SIG-M5 treated with dmso at 0.1 percent for 504 hours (cell line): ENCODE measurements at regions not wholly inside any gene's neighbourhood (a gene's known extent, or its start where the extent isn't known, plus 50 kb on each side); places are given as distances from the start of the nearest gene placed in this dataset.
"Not testable (repeated sequence)": the region's sequence is repeated elsewhere in the genome, so short reads cannot be mapped to it uniquely, and the experiment has no call there.

ENCODE experiments used
- DNase-seq: peaks from one replicate; lab custom pipeline; 2025; ENCODE audit not compliant: unreplicated experiment; lab: John Stamatoyannopoulos, UW

GRCh38 chr1:191700922-191701321 is 457.3 kb upstream of the RGS18 start:
- DNase-seq: no peak

- peak; percentile 7 for DNase-seq
Measured at GRCh38 chr1:191702124-191702523, 456.1 kb upstream of the RGS18 start.

DNA sequence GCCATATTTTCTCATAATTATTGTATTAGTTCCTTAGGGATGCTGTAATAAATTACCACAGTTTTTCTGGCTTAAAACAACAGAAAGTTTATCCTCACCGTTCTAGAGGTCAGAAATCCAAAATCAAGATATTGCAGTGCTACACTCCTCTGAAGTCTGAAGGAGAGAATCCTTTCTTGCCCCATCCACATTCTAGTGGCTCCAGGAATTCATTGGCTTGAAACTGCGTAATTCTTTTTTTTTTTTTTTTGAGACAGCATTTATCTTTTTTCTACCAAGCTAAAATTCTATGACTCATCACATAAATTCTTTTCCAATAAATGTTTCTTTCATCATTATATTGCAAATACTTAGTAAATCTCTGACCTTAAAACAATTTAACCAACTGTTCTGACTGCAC is 451.0 kb upstream of the RGS18 start:
- DNase-seq: no peak

DNA sequence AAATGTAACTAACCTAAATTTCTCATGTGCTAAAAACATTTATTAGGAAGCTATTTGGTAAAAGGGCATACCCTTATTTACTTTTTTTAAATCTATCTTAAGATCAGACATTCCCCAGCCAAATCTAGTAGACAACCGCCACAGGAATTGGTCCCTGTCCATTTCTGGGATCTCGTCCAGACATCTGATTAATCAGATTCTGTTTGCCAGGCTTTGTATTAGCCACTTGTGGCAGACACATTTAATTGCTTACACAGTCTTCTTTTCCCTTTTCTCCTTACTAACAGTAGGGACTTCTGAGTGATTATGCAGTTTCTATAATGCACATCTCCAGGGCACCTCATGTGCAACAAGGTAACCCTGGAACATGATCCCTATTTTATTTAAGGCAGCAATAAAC is 449.0 kb upstream of the RGS18 start:
- DNase-seq: no peak

- no peak for DNase-seq
Measured at GRCh38 chr1:191711961-191712360, 446.3 kb upstream of the RGS18 start.

GRCh38 chr1:191714845-191715244 is 443.4 kb upstream of the RGS18 start:
- DNase-seq: no peak

DNA sequence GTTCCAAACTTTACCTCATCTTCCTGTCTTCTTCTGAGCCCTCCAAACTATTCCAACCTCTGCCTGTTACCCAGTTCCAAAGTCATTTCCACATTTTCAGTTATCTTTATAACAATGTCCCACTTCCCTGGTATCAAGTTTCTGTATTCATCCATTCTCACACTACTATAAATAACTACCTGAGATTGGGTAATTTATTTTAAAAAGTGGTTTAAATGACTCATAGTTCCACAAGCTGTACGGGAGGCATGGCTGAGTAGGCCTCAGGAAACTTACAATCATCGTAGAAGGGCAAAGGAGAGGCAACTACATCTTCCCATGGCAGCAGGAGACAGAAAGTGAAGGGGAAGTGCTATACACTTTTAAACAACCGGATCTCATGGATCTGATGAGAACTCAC is 428.5 kb upstream of the RGS18 start:
- no peak for DNase-seq

GRCh38 chr1:191731608-191732302 is 426.5 kb upstream of the RGS18 start:
- DNase-seq: not testable (repeated sequence)

DNA sequence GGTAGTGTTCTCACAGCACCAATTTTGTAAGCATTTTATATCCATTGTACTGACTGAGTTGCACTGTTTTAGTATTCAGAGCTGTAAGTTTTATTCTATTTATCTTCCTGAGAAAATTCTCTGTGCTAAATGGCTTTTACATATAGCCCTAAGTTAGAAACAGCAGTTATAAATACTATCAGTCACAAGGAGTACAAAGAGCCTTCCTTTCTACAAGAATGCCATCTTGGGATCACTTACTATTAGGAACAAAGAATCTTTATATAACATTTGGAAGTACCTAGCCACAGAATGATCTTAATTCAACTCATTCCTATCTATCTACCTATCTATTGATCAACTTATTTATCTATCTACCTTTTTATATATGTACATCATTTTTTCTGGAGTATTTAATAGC is 423.9 kb upstream of the RGS18 start:
- no peak for DNase-seq

DNA sequence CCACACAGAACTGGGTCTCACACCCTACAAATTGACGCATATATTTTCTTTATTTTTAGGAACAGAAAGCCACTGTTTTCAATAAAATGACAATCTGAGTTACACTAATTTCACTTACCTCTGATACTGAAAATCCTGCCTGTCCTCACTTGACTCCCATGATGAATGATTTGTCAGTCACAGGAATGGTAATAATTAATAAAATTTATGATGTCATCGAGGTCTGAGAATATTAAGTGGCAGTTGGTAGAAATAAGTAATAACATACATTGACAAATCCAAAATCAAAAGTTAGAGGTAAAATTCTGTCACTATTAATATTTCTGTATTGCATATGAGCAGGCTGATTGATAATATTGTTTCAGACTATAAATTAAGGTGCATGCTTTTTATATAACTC is 418.7 kb upstream of the RGS18 start:
- DNase-seq: no peak

DNA sequence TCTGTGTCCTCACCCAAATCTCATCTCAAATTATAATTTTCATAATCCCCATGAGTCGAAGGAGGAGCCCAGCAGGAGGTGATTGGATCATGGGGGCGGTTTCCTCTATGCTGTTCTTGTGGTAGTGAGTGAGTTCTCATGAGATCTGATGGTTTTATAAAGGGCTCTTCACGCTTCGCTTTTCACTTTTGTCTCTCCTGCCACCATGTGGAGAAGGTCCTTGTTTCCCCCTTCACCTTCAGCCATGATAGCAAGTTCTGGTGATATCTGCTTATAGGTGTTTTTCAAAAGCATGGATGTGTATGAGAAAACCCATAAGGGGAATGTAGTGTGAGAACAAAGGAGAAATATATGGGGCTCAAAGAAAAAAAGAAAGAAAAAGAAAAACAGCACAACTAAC is 405.9 kb upstream of the RGS18 start:
- DNase-seq: no peak

- no peak for DNase-seq
Measured at GRCh38 chr1:191760016-191760415, 398.2 kb upstream of the RGS18 start.

DNA sequence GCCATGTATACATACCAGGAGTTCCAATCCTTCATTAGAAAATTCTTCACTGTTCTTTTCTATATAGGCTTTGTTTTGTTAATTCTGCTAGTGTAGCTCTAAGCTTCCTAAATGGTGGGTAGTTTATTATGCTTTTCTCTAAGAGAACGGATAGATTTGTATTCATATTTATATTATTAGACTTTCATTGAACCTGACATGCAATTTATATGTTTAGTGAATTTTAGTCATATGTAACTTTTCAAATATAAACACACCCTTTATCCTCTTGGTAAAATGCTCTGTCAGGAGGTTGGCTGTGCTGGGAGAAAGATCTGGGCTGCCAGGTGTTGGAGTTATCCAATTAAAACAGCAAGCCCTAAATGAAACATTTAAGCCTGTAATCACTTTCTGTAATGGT is 369.7 kb upstream of the RGS18 start:
- no peak for DNase-seq

DNA sequence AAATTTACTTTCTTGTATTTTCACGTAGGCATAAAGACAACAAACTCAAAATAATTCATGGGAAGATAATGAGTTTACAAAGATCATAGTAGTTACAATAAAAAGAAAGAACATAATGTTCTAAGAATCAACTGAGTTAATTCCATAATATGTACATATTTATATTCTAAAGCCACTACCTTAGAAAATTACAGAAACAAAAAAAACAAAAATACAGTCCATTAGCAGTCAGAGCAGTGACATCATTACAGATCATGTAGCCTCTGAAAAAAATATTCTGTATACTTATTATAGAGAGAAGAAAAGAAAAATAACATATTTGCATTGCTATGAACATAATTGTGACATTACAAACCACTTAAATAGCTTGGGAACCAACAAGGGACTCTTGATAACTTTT is 360.1 kb upstream of the RGS18 start:
- DNase-seq: no peak

DNA sequence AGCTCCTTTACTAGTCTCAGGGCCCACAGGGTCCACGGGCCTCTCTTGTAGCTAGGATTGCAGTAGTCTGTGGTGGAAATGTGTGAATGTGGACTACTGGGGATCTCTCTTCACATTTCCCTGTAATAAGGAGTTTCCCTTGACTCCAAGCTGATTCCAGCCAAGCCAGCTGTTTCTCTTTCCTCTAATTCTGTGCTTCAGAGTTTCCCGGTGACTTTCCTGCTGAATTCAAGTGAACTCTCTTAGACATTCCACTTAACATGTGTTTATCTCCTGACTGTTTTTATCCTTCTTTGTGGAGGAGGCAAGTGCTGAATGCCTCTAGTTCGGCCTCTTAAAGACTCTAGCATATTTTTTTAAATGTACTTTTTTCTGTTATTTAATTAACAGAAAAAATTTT is 354.0 kb upstream of the RGS18 start:
- no peak for DNase-seq

- DNase-seq: not testable (repeated sequence)
Measured at GRCh38 chr1:191813593-191813992, 344.7 kb upstream of the RGS18 start.

- no peak for DNase-seq
Measured at GRCh38 chr1:191818198-191818597, 340.1 kb upstream of the RGS18 start.

- peak; percentile 35 for DNase-seq
Measured at GRCh38 chr1:191831572-191831971, 326.7 kb upstream of the RGS18 start.

DNA sequence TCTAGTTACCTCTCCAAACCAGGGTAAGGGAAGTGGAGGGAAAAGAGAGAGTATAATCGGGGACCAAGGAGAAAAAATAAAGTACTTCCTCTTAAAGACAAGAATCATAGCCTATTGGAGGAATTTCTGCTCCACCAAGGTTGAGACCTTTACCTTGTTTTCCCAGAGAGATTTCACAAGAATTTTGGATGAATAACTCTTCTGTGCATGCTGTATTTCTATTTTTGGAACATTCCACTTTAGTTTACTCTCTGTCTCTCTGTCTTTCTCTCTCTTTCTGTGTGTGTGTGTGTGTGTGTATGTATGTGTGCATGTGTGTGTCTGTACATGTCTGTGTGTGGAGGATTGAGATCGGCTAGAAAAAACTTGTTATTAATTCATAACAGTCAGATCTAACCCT is 318.4 kb upstream of the RGS18 start:
- no peak for DNase-seq

- no peak for DNase-seq
Measured at GRCh38 chr1:191851799-191852595, 306.3 kb upstream of the RGS18 start.

DNA sequence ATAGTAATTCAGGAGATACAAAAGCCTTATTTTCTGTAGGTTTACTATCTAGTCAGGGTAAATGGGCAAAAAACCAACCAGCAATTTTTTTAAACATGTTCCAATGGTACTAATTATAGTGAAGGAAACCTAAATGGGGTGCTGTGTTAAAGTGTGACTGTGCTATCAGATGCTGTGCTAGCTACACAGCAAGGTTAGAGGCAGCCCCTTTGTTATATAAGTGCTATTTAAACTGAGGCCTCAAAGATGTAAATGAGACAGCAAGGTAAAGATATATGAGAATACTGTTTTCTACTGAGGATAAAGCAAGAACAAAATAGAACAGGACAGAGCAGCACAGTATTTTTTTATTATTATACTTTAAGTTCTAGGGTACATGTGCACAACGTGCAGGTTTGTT is 305.4 kb upstream of the RGS18 start:
- DNase-seq: no peak

GRCh38 chr1:191857600-191857999 is 300.7 kb upstream of the RGS18 start:
- DNase-seq: no peak

DNA sequence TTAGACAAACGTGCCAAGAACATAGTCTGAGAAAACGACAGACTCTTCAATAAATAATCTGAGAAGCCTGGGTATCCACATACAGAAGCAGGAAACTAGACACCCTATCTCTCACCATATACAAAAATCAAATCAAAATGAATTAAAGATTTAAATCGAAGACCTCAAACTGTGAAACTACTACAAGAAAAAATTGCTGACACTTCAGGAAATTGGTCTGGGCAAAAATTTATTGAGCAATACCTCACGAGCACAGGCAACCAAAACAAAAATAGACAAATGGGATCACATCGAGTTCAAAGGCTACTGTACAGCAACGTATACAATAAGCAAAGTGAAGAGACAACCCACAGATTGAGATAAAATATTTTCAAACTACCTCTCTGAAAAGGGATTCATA is 292.8 kb upstream of the RGS18 start:
- DNase-seq: no peak
